ENCODE measurements at regions not wholly inside any gene's neighbourhood (a gene's known extent, or its start where the extent isn't known, plus 50 kb on each side); places are given as distances from the start of the nearest gene placed in this dataset.

DNA sequence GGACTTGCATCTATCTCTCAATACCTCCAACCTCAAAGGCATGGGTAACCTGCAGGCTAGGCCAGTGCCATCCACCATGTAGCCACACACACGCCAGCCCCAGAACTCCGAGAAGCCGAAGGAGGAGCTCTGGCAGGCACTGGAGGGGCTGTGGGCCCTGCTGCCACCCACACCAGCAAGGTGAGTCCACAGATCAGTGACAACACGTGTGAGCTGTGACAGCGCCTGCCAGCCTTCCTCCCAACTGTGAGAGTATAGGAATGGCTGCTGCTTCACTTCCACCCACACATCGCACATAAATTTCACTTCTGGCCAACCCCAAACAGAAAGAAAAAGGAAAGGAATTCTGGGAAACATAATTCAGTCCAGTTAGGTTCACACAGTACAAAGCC lies 422.6 kb downstream of the BCOR start:
- Histone ChIP-seq H3K27ac (no peak overlapping the region), H3K9ac (no peak overlapping the region), H3K27me3 (ENCODE audit: insufficient read depth, low read depth) (no peaks in the 10 kb centered on the region), H2AFZ (ENCODE audit: low read depth) (no peak overlapping the region), H3K79me2 (ENCODE audit: insufficient read depth, low read depth) (no peaks in the 10 kb centered on the region), H4K20me1 (ENCODE audit: insufficient read depth) (no peaks in the 10 kb centered on the region), H3K4me2 (no peak overlapping the region), H3K36me3 (ENCODE audit: insufficient read depth) (no peaks in the 10 kb centered on the region), H3K4me1 (ENCODE audit: low read depth, poor library complexity, severe bottlenecking) (no peaks in the 10 kb centered on the region), H3K4me3 (IDR thresholded peaks at IDR 0.05; ENCODE audit: insufficient read depth, low read depth, low read length) (no peak overlapping the region)
- TF ChIP-seq, protein P1, sequence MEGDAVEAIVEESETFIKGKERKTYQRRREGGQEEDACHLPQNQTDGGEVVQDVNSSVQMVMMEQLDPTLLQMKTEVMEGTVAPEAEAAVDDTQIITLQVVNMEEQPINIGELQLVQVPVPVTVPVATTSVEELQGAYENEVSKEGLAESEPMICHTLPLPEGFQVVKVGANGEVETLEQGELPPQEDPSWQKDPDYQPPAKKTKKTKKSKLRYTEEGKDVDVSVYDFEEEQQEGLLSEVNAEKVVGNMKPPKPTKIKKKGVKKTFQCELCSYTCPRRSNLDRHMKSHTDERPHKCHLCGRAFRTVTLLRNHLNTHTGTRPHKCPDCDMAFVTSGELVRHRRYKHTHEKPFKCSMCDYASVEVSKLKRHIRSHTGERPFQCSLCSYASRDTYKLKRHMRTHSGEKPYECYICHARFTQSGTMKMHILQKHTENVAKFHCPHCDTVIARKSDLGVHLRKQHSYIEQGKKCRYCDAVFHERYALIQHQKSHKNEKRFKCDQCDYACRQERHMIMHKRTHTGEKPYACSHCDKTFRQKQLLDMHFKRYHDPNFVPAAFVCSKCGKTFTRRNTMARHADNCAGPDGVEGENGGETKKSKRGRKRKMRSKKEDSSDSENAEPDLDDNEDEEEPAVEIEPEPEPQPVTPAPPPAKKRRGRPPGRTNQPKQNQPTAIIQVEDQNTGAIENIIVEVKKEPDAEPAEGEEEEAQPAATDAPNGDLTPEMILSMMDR (conservative IDR thresholded peaks at IDR 0.05; ENCODE audit: low read depth, low read length): no peak

- H3K4me1 ChIP-seq (ENCODE audit: low read depth, poor library complexity, severe bottlenecking): no peaks in the 10 kb centered on the region
- no peaks in the 10 kb centered on the region for H4K20me1 ChIP-seq (ENCODE audit: insufficient read depth)
- H3K36me3 ChIP-seq (ENCODE audit: insufficient read depth): no peaks in the 10 kb centered on the region
- no peaks in the 10 kb centered on the region for H3K27me3 ChIP-seq (ENCODE audit: insufficient read depth, low read depth)
- no peak overlapping the region for H2AFZ ChIP-seq (ENCODE audit: low read depth)
- H3K4me2 ChIP-seq: no peak overlapping the region
- H3K9ac ChIP-seq: no peak overlapping the region
- H3K4me3 ChIP-seq (IDR thresholded peaks at IDR 0.05; ENCODE audit: insufficient read depth, low read depth, low read length): no peak overlapping the region
- H3K79me2 ChIP-seq (ENCODE audit: insufficient read depth, low read depth): no peaks in the 10 kb centered on the region
- TF ChIP-seq, protein P1 (conservative IDR thresholded peaks at IDR 0.05; ENCODE audit: low read depth, low read length): no peak
- no peak overlapping the region for H3K27ac ChIP-seq
Observed at GRCh38 chrX:39675619-39676018, 422.1 kb downstream of the BCOR start.

GRCh38 chrX:39676434-39676833 lies 421.3 kb downstream of the BCOR start:
- H3K4me3 ChIP-seq (IDR thresholded peaks at IDR 0.05; ENCODE audit: insufficient read depth, low read depth, low read length): no peak overlapping the region
- H4K20me1 ChIP-seq (ENCODE audit: insufficient read depth): no peaks in the 10 kb centered on the region
- no peak overlapping the region for H3K4me2 ChIP-seq
- no peaks in the 10 kb centered on the region for H3K79me2 ChIP-seq (ENCODE audit: insufficient read depth, low read depth)
- no peak overlapping the region for H2AFZ ChIP-seq (ENCODE audit: low read depth)
- no peak overlapping the region for H3K27ac ChIP-seq
- TF ChIP-seq, protein P1 (conservative IDR thresholded peaks at IDR 0.05; ENCODE audit: low read depth, low read length): no peak
- no peaks in the 10 kb centered on the region for H3K4me1 ChIP-seq (ENCODE audit: low read depth, poor library complexity, severe bottlenecking)
- no peaks in the 10 kb centered on the region for H3K27me3 ChIP-seq (ENCODE audit: insufficient read depth, low read depth)
- H3K9ac ChIP-seq: no peak overlapping the region
- no peaks in the 10 kb centered on the region for H3K36me3 ChIP-seq (ENCODE audit: insufficient read depth)

DNA sequence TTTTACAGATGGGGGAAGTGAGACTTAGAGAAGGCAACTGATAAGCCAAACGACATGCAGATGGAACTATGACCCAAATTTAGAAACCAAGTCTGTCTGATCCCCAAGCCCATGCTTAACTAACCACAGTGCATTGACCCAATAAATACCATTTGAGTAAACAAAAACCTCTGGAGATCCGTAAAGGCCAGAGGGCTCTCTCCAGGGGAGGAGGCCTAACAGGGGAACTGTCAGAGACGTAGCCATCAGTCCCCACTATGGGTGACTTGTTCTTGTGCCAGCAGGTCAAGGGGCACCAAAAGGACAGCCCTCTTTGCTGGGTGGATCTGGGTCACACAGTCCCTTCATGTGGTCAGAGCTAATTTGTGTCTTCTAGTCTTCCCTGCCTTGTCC lies 420.2 kb downstream of the BCOR start:
- no peaks in the 10 kb centered on the region for H3K79me2 ChIP-seq (ENCODE audit: insufficient read depth, low read depth)
- H4K20me1 ChIP-seq (ENCODE audit: insufficient read depth): no peaks in the 10 kb centered on the region
- no peaks in the 10 kb centered on the region for H3K36me3 ChIP-seq (ENCODE audit: insufficient read depth)
- H3K9ac ChIP-seq: no peak overlapping the region
- no peak overlapping the region for H2AFZ ChIP-seq (ENCODE audit: low read depth)
- no peak overlapping the region for H3K27ac ChIP-seq
- TF ChIP-seq, protein P1 (conservative IDR thresholded peaks at IDR 0.05; ENCODE audit: low read depth, low read length): no peak
- no peaks in the 10 kb centered on the region for H3K4me1 ChIP-seq (ENCODE audit: low read depth, poor library complexity, severe bottlenecking)
- no peak overlapping the region for H3K4me3 ChIP-seq (IDR thresholded peaks at IDR 0.05; ENCODE audit: insufficient read depth, low read depth, low read length)
- H3K27me3 ChIP-seq (ENCODE audit: insufficient read depth, low read depth): no peaks in the 10 kb centered on the region
- no peak overlapping the region for H3K4me2 ChIP-seq
